OCI-LY7 (cell line): ENCODE measurements at regions not wholly inside any gene's neighbourhood (a gene's known extent, or its start where the extent isn't known, plus 50 kb on each side); places are given as distances from the start of the nearest gene placed in this dataset.

ENCODE experiments used
- BruUV-seq: library from RNA; stranded (reverse); fragments of 400-500 nt; replicated peaks from 2 replicates; lab custom pipeline; 2021; lab: Mats Ljungman, UMichigan
- CTCF ChIA-PET: fragments of 300-600 bp; sonication (Branson Sonifier 250); formaldehyde crosslinking; loops from one replicate; lab custom pipeline; 2022; ENCODE audit warnings: antibody characterized with exemption; ENCODE audit not compliant: unreplicated experiment; lab: Charles Lee
- POLR2A ChIA-PET: fragments of 300-600 bp; sonication (Branson Sonifier 250); formaldehyde crosslinking; loops from one replicate; lab custom pipeline; 2022; ENCODE audit warnings: antibody characterized with exemption; lab: Charles Lee
- DNase-seq: peaks from one replicate; pipeline ENCODE4 v3.0.0-alpha.2; 2015; ENCODE audit warnings: low spot score
- H2AFZ ChIP-seq: fragments of 200-600 bp; sonication (generic), shearing (Covaris generic); 2 replicates; pipeline ENCODE4 v1.6.1; 2014; ENCODE audit warnings: mild to moderate bottlenecking, antibody characterized with exemption, low read length, moderate library complexity
- H3K27ac ChIP-seq: fragments of 200-600 bp; sonication (generic); 2 replicates; pipeline ENCODE4 v1.5.1; 2014; ENCODE audit warnings: mixed run types, low read depth, mild to moderate bottlenecking, moderate library complexity, low read length, inconsistent platforms; ENCODE audit not compliant: poor library complexity, severe bottlenecking
- H3K36me3 ChIP-seq: fragments of 200-600 bp; sonication (generic); 2 replicates; pipeline ENCODE4 v1.6.1; 2014; ENCODE audit warnings: mild to moderate bottlenecking, antibody characterized with exemption, low read length, moderate library complexity, mixed read lengths; ENCODE audit not compliant: insufficient read depth
- H3K4me1 ChIP-seq: fragments of 200-600 bp; sonication (generic); 2 replicates; pipeline ENCODE4 v1.5.1; 2014; ENCODE audit warnings: mild to moderate bottlenecking, low read length; ENCODE audit not compliant: insufficient read depth, poor library complexity, severe bottlenecking
- H3K4me2 ChIP-seq: fragments of 200-600 bp; sonication (generic); 2 replicates; pipeline ENCODE4 v1.6.1; 2014; ENCODE audit warnings: mild to moderate bottlenecking, low read length
- H3K4me3 ChIP-seq: fragments of 200-600 bp; sonication (generic); 2 replicates; pipeline ENCODE4 v1.5.1; 2014; ENCODE audit warnings: mild to moderate bottlenecking, low read depth, low read length; ENCODE audit not compliant: poor library complexity, severe bottlenecking
- H3K79me2 ChIP-seq: fragments of 200-600 bp; sonication (generic); 2 replicates; pipeline ENCODE4 v1.6.1; 2016; ENCODE audit warnings: low read depth, mild to moderate bottlenecking, low read length, moderate library complexity, mixed read lengths; ENCODE audit not compliant: insufficient read depth
- H3K9me2 ChIP-seq: fragments of 200-600 bp; sonication (generic); 2 replicates; pipeline ENCODE4 v1.6.1; 2016; ENCODE audit warnings: mild to moderate bottlenecking, low read length, mixed read lengths; ENCODE audit not compliant: insufficient read depth
- H3K9me3 ChIP-seq: fragments of 200-600 bp; sonication (generic); 2 replicates; pipeline ENCODE4 v1.6.1; 2014; ENCODE audit warnings: mild to moderate bottlenecking, mixed run types, low read length, mixed read lengths
- H4K20me1 ChIP-seq: fragments of 200-600 bp; sonication (generic); 2 replicates; pipeline ENCODE4 v1.6.1; 2014; ENCODE audit warnings: mild to moderate bottlenecking, antibody characterized with exemption, low read length, moderate library complexity, mixed read lengths; ENCODE audit not compliant: insufficient read depth
- EZH2phosphoT487 ChIP-seq: fragments of 200-600 bp; sonication (generic); IDR thresholded peaks from 2 replicates; pipeline ENCODE4 v1.6.1; 2018; ENCODE audit warnings: low read depth, borderline replicate concordance, mild to moderate bottlenecking, mixed run types, antibody characterized with exemption, low read length, moderate library complexity, mixed read lengths
- intact Hi-C: fragments of 100-400 bp; cut with micrococcal nuclease; formaldehyde crosslinking; loops from one replicate; pipeline ENCODE4 v1.10.0; 2022; ENCODE audit not compliant: unreplicated experiment
- TF ChIP-seq, protein P1 (sequence below): fragments of 200-600 bp; sonication (generic); conservative IDR thresholded peaks from 2 replicates; pipeline ENCODE4 v1.5.1; 2014; ENCODE audit warnings: mild to moderate bottlenecking, antibody characterized with exemption, low read length, moderate library complexity, mixed read lengths

DNA sequence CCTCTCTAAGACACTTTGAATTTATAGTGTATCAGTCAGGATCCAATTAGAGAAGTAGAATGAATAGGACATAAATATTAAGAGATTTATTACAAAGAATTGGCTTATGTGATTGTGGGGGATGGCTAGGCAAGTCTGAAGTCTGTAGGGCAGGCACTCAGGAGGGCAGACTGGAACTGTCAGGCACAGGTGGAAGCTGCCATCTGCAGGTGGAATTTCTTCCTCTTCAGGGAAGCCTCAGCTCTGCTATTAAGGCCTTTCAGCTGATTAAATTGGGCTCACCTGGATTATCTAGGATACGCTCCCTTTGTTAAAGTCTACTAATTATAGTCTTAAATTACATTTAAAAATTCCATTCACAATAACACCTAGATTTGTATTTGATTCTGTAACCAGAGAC is 92.0 kb upstream of the HAO2 start:
- no peak for TF ChIP-seq EZH2phosphoT487
- TF ChIP-seq, protein P1, sequence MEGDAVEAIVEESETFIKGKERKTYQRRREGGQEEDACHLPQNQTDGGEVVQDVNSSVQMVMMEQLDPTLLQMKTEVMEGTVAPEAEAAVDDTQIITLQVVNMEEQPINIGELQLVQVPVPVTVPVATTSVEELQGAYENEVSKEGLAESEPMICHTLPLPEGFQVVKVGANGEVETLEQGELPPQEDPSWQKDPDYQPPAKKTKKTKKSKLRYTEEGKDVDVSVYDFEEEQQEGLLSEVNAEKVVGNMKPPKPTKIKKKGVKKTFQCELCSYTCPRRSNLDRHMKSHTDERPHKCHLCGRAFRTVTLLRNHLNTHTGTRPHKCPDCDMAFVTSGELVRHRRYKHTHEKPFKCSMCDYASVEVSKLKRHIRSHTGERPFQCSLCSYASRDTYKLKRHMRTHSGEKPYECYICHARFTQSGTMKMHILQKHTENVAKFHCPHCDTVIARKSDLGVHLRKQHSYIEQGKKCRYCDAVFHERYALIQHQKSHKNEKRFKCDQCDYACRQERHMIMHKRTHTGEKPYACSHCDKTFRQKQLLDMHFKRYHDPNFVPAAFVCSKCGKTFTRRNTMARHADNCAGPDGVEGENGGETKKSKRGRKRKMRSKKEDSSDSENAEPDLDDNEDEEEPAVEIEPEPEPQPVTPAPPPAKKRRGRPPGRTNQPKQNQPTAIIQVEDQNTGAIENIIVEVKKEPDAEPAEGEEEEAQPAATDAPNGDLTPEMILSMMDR: peak; percentile 41; the same call in 1 of the 2 replicates
- Histone ChIP-seq H3K4me1 (no peaks in the 10 kb centered on the region), H3K9me2 (no peaks in the 10 kb centered on the region), H3K27ac (no peak overlapping the region), H3K4me2 (no peak overlapping the region), H2AFZ (no peak overlapping the region), H3K79me2 (no peaks in the 10 kb centered on the region), H4K20me1 (no peaks in the 10 kb centered on the region), H3K4me3 (no peak overlapping the region), H3K36me3 (no peaks in the 10 kb centered on the region), H3K9me3 (no peaks in the 10 kb centered on the region)
- ChIA-PET POLR2A (interaction anchor here (0.6 kb wide), 1 partner anchor 11 kb away, joined by 7 read pairs; no protein-coding TSS in a partner anchor), CTCF (no interaction called here)
- BruUV-seq: no TSS peak
- intact Hi-C loops: loop anchor here (2.0 kb wide), 1 partner anchor 16 kb away; no protein-coding TSS in a partner anchor
- no peak for DNase-seq

DNA sequence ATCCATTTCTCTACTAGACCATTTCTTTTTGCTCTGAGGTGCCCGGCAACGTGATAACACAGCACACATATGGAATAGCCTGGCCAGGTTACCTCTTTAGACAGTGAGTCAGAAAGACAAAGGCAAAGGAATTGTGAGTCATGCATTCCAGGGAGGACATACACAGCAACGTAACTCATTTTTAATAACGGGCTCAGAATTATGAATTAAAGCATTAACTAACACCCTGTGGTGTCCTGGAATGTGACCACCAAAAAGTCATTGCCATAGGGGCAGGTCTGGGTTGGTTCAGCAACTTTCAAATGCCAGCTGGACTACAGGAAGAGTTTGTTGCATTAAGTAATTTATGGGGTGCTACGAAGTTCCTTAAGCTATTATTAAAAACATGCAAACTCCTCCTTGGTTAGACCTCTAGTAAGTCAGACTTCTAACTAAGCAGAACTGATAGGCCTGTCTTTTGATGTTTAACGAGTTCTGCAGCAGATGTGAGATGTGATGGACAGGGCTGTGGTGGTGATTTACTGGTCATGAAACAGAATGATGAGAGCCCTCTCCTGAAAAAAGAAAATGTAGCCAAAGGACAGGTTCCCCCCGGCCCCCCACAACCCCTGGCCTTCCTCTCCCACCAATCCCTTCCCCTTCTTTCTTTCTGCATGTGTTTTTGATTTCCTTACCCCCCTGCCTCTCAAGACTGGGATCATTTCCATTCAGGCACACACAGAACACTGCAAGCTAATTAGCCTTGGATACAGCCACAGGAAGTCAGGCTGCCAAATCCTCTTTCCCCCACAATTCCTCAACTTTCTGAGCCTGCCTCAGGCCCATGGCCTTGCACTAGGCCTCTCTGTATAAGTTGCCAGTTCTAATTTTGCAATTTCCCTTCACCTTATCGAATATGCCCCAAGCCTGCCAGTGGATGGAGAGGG is 88.9 kb upstream of the HAO2 start:
- H3K4me2 ChIP-seq: no peak overlapping the region
- TF ChIP-seq, protein P1: no peak
- no peak for TF ChIP-seq EZH2phosphoT487

DNA sequence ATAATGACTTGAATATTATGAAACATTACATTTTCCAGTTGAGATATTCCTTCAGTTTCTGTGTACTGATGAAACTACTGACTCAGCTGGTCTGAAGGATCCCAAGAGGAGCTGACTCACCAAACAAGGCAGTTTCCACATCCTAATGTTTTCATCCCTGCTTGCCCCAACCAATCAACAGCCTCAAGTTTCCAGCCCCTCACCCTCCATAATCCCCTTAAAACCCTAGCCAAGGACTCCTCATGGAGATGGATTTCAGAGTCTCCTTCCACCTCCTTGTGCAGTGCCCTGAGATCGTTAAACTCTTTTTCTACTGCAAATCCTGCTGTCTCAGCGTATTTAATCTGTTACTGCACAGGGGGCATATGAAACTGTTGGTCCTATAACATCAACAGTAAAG is 83.1 kb upstream of the HAO2 start:
- Histone ChIP-seq H3K36me3 (no peaks in the 10 kb centered on the region), H3K9me3 (no peaks in the 10 kb centered on the region), H3K79me2 (no peaks in the 10 kb centered on the region), H2AFZ (no peak overlapping the region), H4K20me1 (no peaks in the 10 kb centered on the region), H3K27ac (no peak overlapping the region), H3K4me3 (no peak overlapping the region), H3K4me1 (no peaks in the 10 kb centered on the region), H3K4me2 (no peak overlapping the region), H3K9me2 (no peaks in the 10 kb centered on the region)
- no peak for DNase-seq
- no TSS peak for BruUV-seq
- CTCF ChIA-PET: no interaction called here
- TF ChIP-seq EZH2phosphoT487: no peak
- TF ChIP-seq, protein P1: no peak
- POLR2A ChIA-PET: no interaction called here
- intact Hi-C loops: loop anchor here (5.0 to 10.0 kb wide), 2 partner anchors 189 to 387 kb away; no protein-coding TSS in a partner anchor

More for the DNA sequence above, 88.9 kb upstream of the HAO2 start:
- intact Hi-C loops: loop anchor here (10.0 kb wide), 1 partner anchor 195 kb away; no protein-coding TSS in a partner anchor
- Histone ChIP-seq H3K4me1 (no peaks in the 10 kb centered on the region), H3K9me2 (no peaks in the 10 kb centered on the region), H3K27ac (no peak overlapping the region), H2AFZ (no peak overlapping the region), H3K9me3 (no peaks in the 10 kb centered on the region), H3K4me3 (no peak overlapping the region), H3K79me2 (no peaks in the 10 kb centered on the region), H4K20me1 (no peaks in the 10 kb centered on the region), H3K36me3 (no peaks in the 10 kb centered on the region)
- POLR2A ChIA-PET: no interaction called here
- CTCF ChIA-PET: no interaction called here
- no TSS peak for BruUV-seq
- no peak for DNase-seq
